ENCODE measurements at regions not wholly inside any gene's neighbourhood (a gene's known extent, or its start where the extent isn't known, plus 50 kb on each side); places are given as distances from the start of the nearest gene placed in this dataset.

DNA sequence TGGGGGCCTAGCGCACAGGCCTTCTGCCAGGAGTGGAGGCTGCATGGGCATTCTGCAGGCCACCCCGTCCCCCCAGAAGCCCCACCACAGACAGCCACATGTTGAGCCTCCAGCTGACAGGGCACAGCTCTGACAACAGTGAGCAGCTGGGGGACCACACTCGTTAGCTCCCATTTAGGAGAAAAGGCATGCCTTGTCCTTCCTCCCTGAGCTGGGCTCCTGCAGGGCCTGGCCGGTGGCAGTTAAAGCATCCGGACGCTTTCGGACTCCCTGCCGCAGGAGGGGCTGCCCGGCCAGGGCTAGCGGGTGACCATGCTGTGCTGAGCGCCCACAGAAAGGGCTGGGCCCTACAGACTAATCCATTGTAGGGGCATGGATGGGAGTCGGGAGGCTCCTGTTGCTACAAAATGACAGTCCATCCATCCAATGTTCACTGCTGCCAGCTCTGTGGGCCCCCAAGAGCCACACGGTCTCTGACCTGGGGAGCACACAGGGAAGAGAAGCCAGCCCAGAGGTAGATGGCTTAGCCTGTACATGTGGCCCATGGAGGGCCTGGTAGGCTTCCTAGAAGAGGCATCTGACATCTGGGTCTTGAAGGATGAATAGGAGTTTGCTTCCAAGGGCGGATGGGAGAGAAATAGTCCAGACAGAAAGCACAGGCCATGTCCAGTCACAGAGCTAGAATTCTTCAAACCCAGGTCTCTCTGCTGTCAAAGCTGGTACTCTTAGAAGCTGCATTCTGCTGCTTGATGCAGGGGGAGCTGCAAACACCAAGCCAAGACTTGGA, 116.5 kb upstream of the VSTM2B start:
- Mint-ChIP-seq H3K36me3 (ENCODE audit: low read depth) (no peaks in the 10 kb centered on the region), H3K27me3 (ENCODE audit: low read depth) (peaks cover 23% of the 10 kb centered on the region), H3K4me1 (peaks cover 61% of the 10 kb centered on the region), H3K4me3 (no peak overlapping the region), H3K27ac (peak overlapping the region in 2 of 3 experiments; percentile 94 to 98), H3K9me3 (no peaks in the 10 kb centered on the region)
- TF ChIP-seq, protein P1, sequence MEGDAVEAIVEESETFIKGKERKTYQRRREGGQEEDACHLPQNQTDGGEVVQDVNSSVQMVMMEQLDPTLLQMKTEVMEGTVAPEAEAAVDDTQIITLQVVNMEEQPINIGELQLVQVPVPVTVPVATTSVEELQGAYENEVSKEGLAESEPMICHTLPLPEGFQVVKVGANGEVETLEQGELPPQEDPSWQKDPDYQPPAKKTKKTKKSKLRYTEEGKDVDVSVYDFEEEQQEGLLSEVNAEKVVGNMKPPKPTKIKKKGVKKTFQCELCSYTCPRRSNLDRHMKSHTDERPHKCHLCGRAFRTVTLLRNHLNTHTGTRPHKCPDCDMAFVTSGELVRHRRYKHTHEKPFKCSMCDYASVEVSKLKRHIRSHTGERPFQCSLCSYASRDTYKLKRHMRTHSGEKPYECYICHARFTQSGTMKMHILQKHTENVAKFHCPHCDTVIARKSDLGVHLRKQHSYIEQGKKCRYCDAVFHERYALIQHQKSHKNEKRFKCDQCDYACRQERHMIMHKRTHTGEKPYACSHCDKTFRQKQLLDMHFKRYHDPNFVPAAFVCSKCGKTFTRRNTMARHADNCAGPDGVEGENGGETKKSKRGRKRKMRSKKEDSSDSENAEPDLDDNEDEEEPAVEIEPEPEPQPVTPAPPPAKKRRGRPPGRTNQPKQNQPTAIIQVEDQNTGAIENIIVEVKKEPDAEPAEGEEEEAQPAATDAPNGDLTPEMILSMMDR (IDR thresholded peaks at IDR 0.05; ENCODE audit: unreplicated experiment in 3 of 3) = no peak

DNA sequence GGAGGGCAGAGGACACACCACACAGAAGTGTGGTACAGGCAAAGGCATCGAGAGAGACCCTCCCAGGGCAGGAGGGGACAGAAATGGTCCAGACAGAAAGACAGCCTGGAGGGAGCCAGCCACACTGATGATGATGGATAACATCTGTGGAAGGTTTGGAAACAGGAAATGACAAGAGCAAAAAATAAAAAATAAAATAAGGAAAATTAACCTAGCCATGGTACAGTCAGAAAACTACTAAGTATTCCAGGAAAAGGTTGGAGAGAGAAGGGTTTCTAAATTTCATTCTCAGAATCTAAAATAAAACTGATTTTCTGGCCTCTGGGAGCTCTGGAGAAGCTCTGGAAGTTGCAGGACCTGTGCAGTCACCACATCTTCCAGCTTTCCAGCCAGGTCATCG, 115.2 kb upstream of the VSTM2B start:
- H3K27me3 Mint-ChIP-seq (ENCODE audit: low read depth) = peaks cover 25% of the 10 kb centered on the region
- H3K27ac Mint-ChIP-seq = peak overlapping the region; percentile 78 to 98 (median 94)
- H3K9me3 Mint-ChIP-seq = no peaks in the 10 kb centered on the region
- H3K36me3 Mint-ChIP-seq (ENCODE audit: low read depth) = no peaks in the 10 kb centered on the region
- no peak overlapping the region for H3K4me3 Mint-ChIP-seq
- TF ChIP-seq, protein P1 (IDR thresholded peaks at IDR 0.05; ENCODE audit: unreplicated experiment in 3 of 3) = no peak
- peaks cover 56% of the 10 kb centered on the region for H3K4me1 Mint-ChIP-seq

DNA sequence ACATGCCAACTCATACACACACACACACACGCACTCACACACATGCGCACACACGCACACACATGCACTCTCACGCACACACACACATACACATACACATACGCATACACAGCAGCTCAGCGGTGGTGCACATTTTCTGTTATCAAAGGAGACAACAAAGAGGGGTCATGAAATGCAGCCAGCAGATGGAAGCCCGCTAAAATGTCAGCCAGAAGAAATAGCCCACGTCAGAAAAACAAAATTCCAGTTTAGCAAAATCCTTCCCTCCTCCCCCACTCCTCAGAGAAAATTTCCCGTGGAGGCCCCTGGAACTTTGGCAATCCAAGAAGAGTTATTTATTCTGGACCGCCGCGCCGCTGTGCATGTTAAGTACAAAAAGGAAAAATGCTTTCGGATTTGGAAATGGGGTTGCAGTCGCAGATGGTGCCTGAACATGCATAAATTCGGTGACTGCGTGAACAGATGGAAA, 114.6 kb upstream of the VSTM2B start:
- Mint-ChIP-seq H3K36me3 (ENCODE audit: low read depth) (no peaks in the 10 kb centered on the region), H3K27me3 (ENCODE audit: low read depth) (peaks cover 26% of the 10 kb centered on the region), H3K9me3 (no peaks in the 10 kb centered on the region), H3K27ac (peak overlapping the region; percentile 78 to 98 (median 94)), H3K4me1 (peaks cover 50% of the 10 kb centered on the region), H3K4me3 (peak overlapping the region in 2 of 3 experiments; percentile 2 to 50)
- TF ChIP-seq, protein P1 (IDR thresholded peaks at IDR 0.05; ENCODE audit: unreplicated experiment in 3 of 3) = no peak

DNA sequence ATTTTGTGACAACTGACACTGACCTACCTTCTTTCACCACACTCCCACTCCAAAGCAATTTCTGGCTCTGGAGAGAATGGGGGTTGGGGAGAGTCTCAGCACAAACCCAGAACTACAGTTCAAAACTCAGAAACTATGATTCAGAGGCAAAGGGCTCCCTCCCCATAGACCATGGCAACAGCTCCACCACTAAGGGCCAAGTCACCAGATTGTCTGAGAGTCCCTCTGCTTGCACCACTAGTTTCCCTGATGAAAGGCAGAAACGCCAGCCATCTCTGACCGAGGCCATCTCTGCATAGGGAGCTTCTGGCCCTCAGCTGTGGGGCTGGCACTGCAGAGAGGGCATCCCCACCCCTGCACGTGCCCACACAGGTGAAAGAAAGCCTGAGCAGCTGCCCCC, 112.4 kb upstream of the VSTM2B start:
- Mint-ChIP-seq H3K9me3 (no peaks in the 10 kb centered on the region), H3K4me1 (peaks cover 47% of the 10 kb centered on the region), H3K36me3 (ENCODE audit: low read depth) (no peaks in the 10 kb centered on the region), H3K27ac (peak overlapping the region in 2 of 3 experiments; percentile 42 to 98), H3K27me3 (ENCODE audit: low read depth) (peaks cover 17% of the 10 kb centered on the region), H3K4me3 (no peak overlapping the region)
- TF ChIP-seq, protein P1 (IDR thresholded peaks at IDR 0.05; ENCODE audit: unreplicated experiment in 3 of 3) = no peak

DNA sequence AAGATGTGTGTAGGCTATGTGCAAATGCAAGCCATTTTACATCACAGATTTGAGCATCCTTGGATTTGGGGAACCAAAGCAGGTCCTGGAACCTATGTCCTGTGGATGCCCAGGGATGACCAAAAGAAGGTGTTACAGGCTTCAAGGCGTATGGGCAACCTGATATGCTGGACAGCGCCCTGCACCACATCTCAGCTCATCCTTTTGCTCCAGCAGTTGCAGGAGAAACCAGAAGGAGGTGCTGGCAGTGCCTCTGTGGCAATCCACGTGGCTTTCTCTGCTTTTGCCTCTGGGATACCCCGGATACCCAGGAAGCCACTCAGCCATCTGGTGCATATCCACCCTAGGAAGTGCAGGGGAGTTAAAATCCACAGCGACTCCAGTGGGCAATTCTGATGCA, 110.3 kb upstream of the VSTM2B start:
- H3K4me1 Mint-ChIP-seq = peaks cover 31% of the 10 kb centered on the region
- TF ChIP-seq, protein P1 (IDR thresholded peaks at IDR 0.05; ENCODE audit: unreplicated experiment in 3 of 3) = no peak
- no peaks in the 10 kb centered on the region for H3K9me3 Mint-ChIP-seq
- H3K4me3 Mint-ChIP-seq = no peak overlapping the region
- no peak overlapping the region for H3K27ac Mint-ChIP-seq
- H3K27me3 Mint-ChIP-seq (ENCODE audit: low read depth) = peaks cover 17% of the 10 kb centered on the region
- no peaks in the 10 kb centered on the region for H3K36me3 Mint-ChIP-seq (ENCODE audit: low read depth)

DNA sequence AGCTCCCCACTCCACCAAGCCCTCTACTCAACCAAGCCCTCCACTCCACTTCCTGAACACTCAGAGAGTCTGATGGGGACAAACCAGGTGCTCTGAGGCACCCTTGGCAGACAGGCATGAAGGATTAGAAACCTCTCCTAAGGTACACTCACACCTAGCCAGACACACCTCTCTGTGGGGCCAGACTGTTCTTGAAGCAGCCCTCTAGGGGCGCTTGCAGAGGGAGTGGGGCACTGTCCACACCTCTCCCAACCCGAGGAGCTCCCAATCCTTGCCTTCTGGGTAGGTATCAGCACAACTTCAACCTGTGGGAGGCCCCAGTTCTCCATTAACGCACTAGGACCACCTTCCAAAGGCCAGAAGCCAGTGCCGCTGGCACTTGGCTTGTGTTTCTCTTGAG, 108.7 kb upstream of the VSTM2B start:
- Mint-ChIP-seq H3K27me3 (ENCODE audit: low read depth) (peaks cover 13% of the 10 kb centered on the region), H3K27ac (no peak overlapping the region), H3K9me3 (no peaks in the 10 kb centered on the region), H3K4me1 (peaks cover 25% of the 10 kb centered on the region), H3K36me3 (ENCODE audit: low read depth) (no peaks in the 10 kb centered on the region), H3K4me3 (no peak overlapping the region)
- TF ChIP-seq, protein P1 (IDR thresholded peaks at IDR 0.05; ENCODE audit: unreplicated experiment in 3 of 3) = no peak

Measured in nephron (organoid).